ENCODE measurements at regions not wholly inside any gene's neighbourhood (a gene's known extent, or its start where the extent isn't known, plus 50 kb on each side); places are given as distances from the start of the nearest gene placed in this dataset.

- Histone ChIP-seq H3K9ac (ENCODE audit: low read depth in 1 of 2, low read length in 2 of 2) (no peak overlapping the region), H3K27ac (ENCODE audit: low read depth in 1 of 2, low read length in 2 of 2) (no peak overlapping the region), H3K36me3 (ENCODE audit: control insufficient read depth in 4 of 4, insufficient read depth in 3 of 4, low read depth in 1 of 4, low read length in 3 of 4) (no peaks in the 10 kb centered on the region), H3K9me3 (ENCODE audit: control insufficient read depth in 4 of 4, low read length in 3 of 4) (no peaks in the 10 kb centered on the region), H3K4me1 (ENCODE audit: control insufficient read depth in 4 of 4, insufficient read depth in 4 of 4, low read length in 3 of 4) (no peaks in the 10 kb centered on the region), H3K4me3 (ENCODE audit: low read depth in 1 of 3, low read length in 3 of 3) (no peak overlapping the region), H3K27me3 (ENCODE audit: control insufficient read depth in 4 of 4, insufficient read depth in 4 of 4, low read length in 3 of 4) (no peaks in the 10 kb centered on the region)
- no peak for TF ChIP-seq JUND (IDR thresholded peaks at IDR 0.05)
- TF ChIP-seq NR2F2 (IDR thresholded peaks at IDR 0.05) = no peak
- no peak for TF ChIP-seq HNF4A (conservative IDR thresholded peaks at IDR 0.05)
- TF ChIP-seq GABPA (IDR thresholded peaks at IDR 0.05 in 1 of 2, conservative IDR thresholded peaks at IDR 0.05 in 1 of 2) = no peak
- TF ChIP-seq YY1 (IDR thresholded peaks at IDR 0.05) = no peak
- no peak for TF ChIP-seq EGR1 (IDR thresholded peaks at IDR 0.05; ENCODE audit: low read depth in 2 of 2)
- no peak for TF ChIP-seq FOXA1 (IDR thresholded peaks at IDR 0.05)
- TF ChIP-seq RXRA (IDR thresholded peaks at IDR 0.05) = no peak
- no peak for TF ChIP-seq ZBTB33 (IDR thresholded peaks at IDR 0.05)
- TF ChIP-seq ATF3 (IDR thresholded peaks at IDR 0.05) = no peak
- TF ChIP-seq MAX (IDR thresholded peaks at IDR 0.05) = no peak
- no peak for TF ChIP-seq CTCF (IDR thresholded peaks at IDR 0.05; ENCODE audit: low read depth, low read length, missing input control)
- TF ChIP-seq HNF4G (IDR thresholded peaks at IDR 0.05) = no peak
- TF ChIP-seq FOXA2 (IDR thresholded peaks at IDR 0.05) = no peak
- DNase-seq (ENCODE audit: low spot score) = no peak
- WGBS = 94% methylated on average over 10 of the region's 10 CpGs
Observed at GRCh38 chr11:70865356-70865755, 387.0 kb downstream of the SHANK2 start.

- no peak overlapping the region for H3K9ac ChIP-seq (ENCODE audit: low read depth in 1 of 2, low read length in 2 of 2)
- no peaks in the 10 kb centered on the region for H3K27me3 ChIP-seq (ENCODE audit: control insufficient read depth in 4 of 4, insufficient read depth in 4 of 4, low read length in 3 of 4)
- no peak overlapping the region for H3K4me3 ChIP-seq (ENCODE audit: low read depth in 1 of 3, low read length in 3 of 3)
- no peaks in the 10 kb centered on the region for H3K9me3 ChIP-seq (ENCODE audit: control insufficient read depth in 4 of 4, low read length in 3 of 4)
- no peak for DNase-seq (ENCODE audit: low spot score)
- no peaks in the 10 kb centered on the region for H3K4me1 ChIP-seq (ENCODE audit: control insufficient read depth in 4 of 4, insufficient read depth in 4 of 4, low read length in 3 of 4)
- H3K27ac ChIP-seq (ENCODE audit: low read depth in 1 of 2, low read length in 2 of 2) = no peak overlapping the region
- TF ChIP-seq FOXA1 (IDR thresholded peaks at IDR 0.05) (no peak), TAF1 (conservative IDR thresholded peaks at IDR 0.05) (no peak), ATF3 (IDR thresholded peaks at IDR 0.05) (no peak), EGR1 (IDR thresholded peaks at IDR 0.05; ENCODE audit: low read depth in 2 of 2) (no peak), SP1 (IDR thresholded peaks at IDR 0.05) (no peak), MAX (IDR thresholded peaks at IDR 0.05) (no peak), NR2F2 (IDR thresholded peaks at IDR 0.05) (no peak), RAD21 (IDR thresholded peaks at IDR 0.05) (no peak), FOXA2 (IDR thresholded peaks at IDR 0.05) (no peak), ZBTB33 (IDR thresholded peaks at IDR 0.05) (no peak), GABPA (IDR thresholded peaks at IDR 0.05 in 1 of 2, conservative IDR thresholded peaks at IDR 0.05 in 1 of 2) (no peak), HNF4G (IDR thresholded peaks at IDR 0.05) (no peak), JUND (IDR thresholded peaks at IDR 0.05) (no peak), CTCF (IDR thresholded peaks at IDR 0.05; ENCODE audit: low read depth, low read length, missing input control) (no peak), HNF4A (conservative IDR thresholded peaks at IDR 0.05) (no peak), YY1 (IDR thresholded peaks at IDR 0.05) (no peak), REST (IDR thresholded peaks at IDR 0.05) (no peak)
- no peaks in the 10 kb centered on the region for H3K36me3 ChIP-seq (ENCODE audit: control insufficient read depth in 4 of 4, insufficient read depth in 3 of 4, low read depth in 1 of 4, low read length in 3 of 4)
- 84% methylated on average over 9 of the region's 9 CpGs for WGBS
Observed at GRCh38 chr11:70866834-70867233, 385.5 kb downstream of the SHANK2 start.

Measured in liver (tissue), 8 donors.